Fibroblast of lung (primary cell): ENCODE measurements at regions not wholly inside any gene's neighbourhood (a gene's known extent, or its start where the extent isn't known, plus 50 kb on each side); places are given as distances from the start of the nearest gene placed in this dataset.

ENCODE experiments used
- CTCF ChIP-seq, 2 donors: IDR thresholded peaks in 1 of 2; conservative IDR thresholded peaks in 1 of 2; 1 replicate in 1 of 2; 2 replicates in 1 of 2; pipeline ENCODE4 v1.5.1; 2011 to 2012; ENCODE audit warnings: low read length in 2 of 2, control low read depth in 1 of 2, inconsistent platforms in 1 of 2, low read depth in 1 of 2, mild to moderate bottlenecking in 1 of 2
- EZH2 ChIP-seq: IDR thresholded peaks from 2 replicates; pipeline ENCODE4 v1.5.1; 2012; ENCODE audit warnings: low read length, control low read depth, mild to moderate bottlenecking; ENCODE audit errors: missing control alignments

- TF ChIP-seq CTCF (conservative IDR thresholded peaks at IDR 0.05 in 1 of 2, IDR thresholded peaks at IDR 0.05 in 1 of 2; ENCODE audit: low read depth in 1 of 2, low read length in 2 of 2) (no peak), EZH2 (no peak)
Measured at GRCh38 chr1:234742622-234743021, 132.6 kb upstream of the IRF2BP2 start.
